Lower leg skin (tissue), 3 donors: ENCODE measurements at regions not wholly inside any gene's neighbourhood (a gene's known extent, or its start where the extent isn't known, plus 50 kb on each side); places are given as distances from the start of the nearest gene placed in this dataset.

ENCODE experiments used
- POLR2A ChIP-seq, 2 donors: fragments of 450-650 bp; IDR thresholded peaks; one replicate each; pipeline ENCODE4 v1.6.1; 2016 to 2017; ENCODE audit warnings: antibody characterized with exemption in 2 of 2, mild to moderate bottlenecking in 1 of 2, moderate library complexity in 1 of 2
- TF ChIP-seq, protein P1 (sequence below), 3 donors: fragments of 450-650 bp; IDR thresholded peaks; one replicate each; pipeline ENCODE4 v1.5.1; 2016; ENCODE audit warnings: antibody characterized with exemption in 3 of 3, mild to moderate bottlenecking in 3 of 3, moderate library complexity in 2 of 3

DNA sequence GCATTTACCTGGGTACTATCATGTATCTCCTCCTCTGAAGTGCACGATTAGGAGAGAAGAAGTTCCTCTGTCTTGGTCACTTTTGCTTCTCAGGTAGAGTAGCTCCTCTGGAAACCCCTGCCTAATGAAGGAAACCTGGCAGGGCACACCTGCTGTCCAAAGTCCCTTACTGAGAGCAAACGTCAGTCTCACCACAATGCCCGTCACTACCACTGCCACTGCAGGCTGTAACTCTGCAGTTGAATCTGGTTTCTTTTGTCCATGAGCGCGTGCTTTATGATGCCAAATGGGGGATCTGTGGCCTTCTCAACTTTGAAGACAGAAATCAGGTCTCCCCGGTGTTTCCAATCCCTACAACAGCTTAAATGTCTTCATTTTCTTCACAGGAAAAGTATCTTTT is 1068.6 kb downstream of the BCL11B start:
- TF ChIP-seq, protein P1, sequence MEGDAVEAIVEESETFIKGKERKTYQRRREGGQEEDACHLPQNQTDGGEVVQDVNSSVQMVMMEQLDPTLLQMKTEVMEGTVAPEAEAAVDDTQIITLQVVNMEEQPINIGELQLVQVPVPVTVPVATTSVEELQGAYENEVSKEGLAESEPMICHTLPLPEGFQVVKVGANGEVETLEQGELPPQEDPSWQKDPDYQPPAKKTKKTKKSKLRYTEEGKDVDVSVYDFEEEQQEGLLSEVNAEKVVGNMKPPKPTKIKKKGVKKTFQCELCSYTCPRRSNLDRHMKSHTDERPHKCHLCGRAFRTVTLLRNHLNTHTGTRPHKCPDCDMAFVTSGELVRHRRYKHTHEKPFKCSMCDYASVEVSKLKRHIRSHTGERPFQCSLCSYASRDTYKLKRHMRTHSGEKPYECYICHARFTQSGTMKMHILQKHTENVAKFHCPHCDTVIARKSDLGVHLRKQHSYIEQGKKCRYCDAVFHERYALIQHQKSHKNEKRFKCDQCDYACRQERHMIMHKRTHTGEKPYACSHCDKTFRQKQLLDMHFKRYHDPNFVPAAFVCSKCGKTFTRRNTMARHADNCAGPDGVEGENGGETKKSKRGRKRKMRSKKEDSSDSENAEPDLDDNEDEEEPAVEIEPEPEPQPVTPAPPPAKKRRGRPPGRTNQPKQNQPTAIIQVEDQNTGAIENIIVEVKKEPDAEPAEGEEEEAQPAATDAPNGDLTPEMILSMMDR (IDR thresholded peaks at IDR 0.05), result no peak
- TF ChIP-seq POLR2A (IDR thresholded peaks at IDR 0.05), result no peak
